LNCaP clone FGC (cell line): ENCODE measurements at regions not wholly inside any gene's neighbourhood (a gene's known extent, or its start where the extent isn't known, plus 50 kb on each side); places are given as distances from the start of the nearest gene placed in this dataset.
A peak's percentile ranks its signal among the peaks of the same experiment; 100 is the strongest.

Experiments used
- DNase-seq: peaks from one replicate; pipeline ENCODE4 v3.0.0-alpha.2; 2011; ENCODE audit warnings: low read depth
- H3K4me3 ChIP-seq: 2 replicates; pipeline ENCODE4 v1.5.1; 2011; ENCODE audit warnings: mild to moderate bottlenecking, low read depth, low read length, control low read depth
- CTCF ChIP-seq: IDR thresholded peaks from 2 replicates; pipeline ENCODE4 v1.5.1; 2012; ENCODE audit warnings: mild to moderate bottlenecking; ENCODE audit not compliant: control insufficient read depth, insufficient read depth; ENCODE audit errors: extremely low read depth

GRCh38 chr4:151931563-151931962 lies 170.8 kb upstream of the GATB start:
- peak; percentile 14 for DNase-seq
- TF ChIP-seq CTCF: no peak
- H3K4me3 ChIP-seq: no peak overlapping the region

- H3K4me3 ChIP-seq: no peak overlapping the region
- no peak for DNase-seq
- no peak for TF ChIP-seq CTCF
Measured at GRCh38 chr4:151930372-151930771, 169.6 kb upstream of the GATB start.

- no peak for TF ChIP-seq CTCF
- no peak overlapping the region for H3K4me3 ChIP-seq
- DNase-seq: no peak
Measured at GRCh38 chr4:151928112-151928511, 167.3 kb upstream of the GATB start.

- no peak for DNase-seq
- no peak for TF ChIP-seq CTCF
- H3K4me3 ChIP-seq: no peak overlapping the region
Measured at GRCh38 chr4:151922811-151923210, 162.0 kb upstream of the GATB start.

- H3K4me3 ChIP-seq: no peak overlapping the region
- no peak for TF ChIP-seq CTCF
- no peak for DNase-seq
Measured at GRCh38 chr4:151922306-151922705, 161.5 kb upstream of the GATB start.

- TF ChIP-seq CTCF: no peak
- no peak for DNase-seq
- no peak overlapping the region for H3K4me3 ChIP-seq
Measured at GRCh38 chr4:151921811-151922210, 161.0 kb upstream of the GATB start.

GRCh38 chr4:151921386-151921785 lies 160.6 kb upstream of the GATB start:
- no peak for DNase-seq
- H3K4me3 ChIP-seq: no peak overlapping the region
- no peak for TF ChIP-seq CTCF
